Activated CD4-positive, CD25-positive, alpha-beta regulatory T cell (primary cell): ENCODE measurements at regions not wholly inside any gene's neighbourhood (a gene's known extent, or its start where the extent isn't known, plus 50 kb on each side); places are given as distances from the start of the nearest gene placed in this dataset.

Source experiments
- DNase-seq, 4 experiments: peaks; one replicate each; lab custom pipeline; 2025; lab: John Stamatoyannopoulos, UW

- DNase-seq = no peak
These were observed 342.9 kb upstream of the PLXNA2 start for GRCh38 chr1:208587110-208587509.

- no peak for DNase-seq
These were observed 349.3 kb upstream of the PLXNA2 start for GRCh38 chr1:208593306-208594006.

GRCh38 chr1:208595236-208595635, 351.1 kb upstream of the PLXNA2 start:
- DNase-seq = no peak

GRCh38 chr1:208595745-208596144, 351.6 kb upstream of the PLXNA2 start:
- DNase-seq = no peak

- DNase-seq = no peak
These were observed 353.4 kb upstream of the PLXNA2 start for GRCh38 chr1:208597571-208597970.

- DNase-seq = no peak
These were observed 353.8 kb upstream of the PLXNA2 start for GRCh38 chr1:208598021-208598420.

- DNase-seq = no peak
These were observed 354.9 kb upstream of the PLXNA2 start for GRCh38 chr1:208599063-208599462.

- no peak for DNase-seq
These were observed 356.4 kb upstream of the PLXNA2 start for GRCh38 chr1:208600456-208601190.

DNA sequence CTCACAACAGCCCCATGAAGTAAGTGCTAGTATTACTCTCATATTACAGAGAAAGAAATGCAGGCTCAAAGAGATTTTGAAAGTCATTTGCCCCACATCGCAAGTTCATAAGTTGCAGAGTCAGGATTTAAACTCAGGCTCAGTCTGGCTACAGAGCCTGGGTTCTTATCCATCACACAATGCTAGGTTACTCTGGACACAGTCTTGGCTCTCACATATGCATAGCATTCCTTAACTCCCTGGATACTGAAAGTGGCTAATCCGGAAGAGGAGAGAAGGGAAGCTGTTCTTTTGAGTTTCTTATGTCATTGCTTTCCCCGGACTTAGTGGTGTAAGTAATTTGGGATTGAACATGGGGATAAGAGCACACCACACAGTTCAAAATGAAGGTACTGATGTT, 357.4 kb upstream of the PLXNA2 start:
- no peak for DNase-seq

- no peak for DNase-seq
These were observed 359.5 kb upstream of the PLXNA2 start for GRCh38 chr1:208603721-208604120.

DNA sequence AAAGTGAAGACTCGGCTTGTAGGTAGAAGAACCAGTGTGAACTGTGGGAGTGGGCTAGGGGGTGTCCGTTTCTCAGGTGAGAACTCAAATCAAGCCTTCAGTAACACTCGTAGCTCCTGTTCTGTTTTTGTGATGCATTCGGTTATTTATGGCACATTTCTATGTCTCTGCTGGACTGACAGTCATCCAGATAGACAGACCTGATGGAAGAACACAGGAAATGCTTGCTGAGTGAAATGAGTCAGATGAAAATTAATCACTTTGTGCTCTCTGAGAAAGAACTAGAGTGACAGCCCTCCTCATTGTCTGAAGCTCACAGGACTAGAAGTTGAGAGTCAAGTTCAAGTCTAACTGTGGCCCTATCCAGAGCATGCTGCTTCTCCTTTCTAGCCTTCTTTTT, 360.1 kb upstream of the PLXNA2 start:
- no peak for DNase-seq

DNA sequence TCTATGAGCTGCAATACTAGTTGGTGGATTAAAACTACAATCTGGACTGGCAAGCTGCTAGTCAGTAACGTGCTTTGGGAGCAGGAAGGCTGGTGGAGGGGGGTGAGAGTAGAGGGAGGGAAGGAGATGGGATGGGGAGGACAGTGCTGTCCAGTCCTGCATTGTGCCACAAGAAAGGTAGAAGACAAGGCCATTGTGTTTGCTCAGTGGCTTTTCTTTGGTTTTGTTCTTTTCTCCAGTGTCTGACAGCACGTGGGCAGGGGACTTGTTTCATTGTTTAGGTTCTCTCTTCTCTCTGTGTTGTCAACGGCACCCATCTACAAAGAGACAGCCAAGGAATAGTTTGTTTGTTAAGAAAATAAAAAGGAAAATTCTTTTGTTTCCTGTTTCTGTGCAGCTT, 362.8 kb upstream of the PLXNA2 start:
- DNase-seq = no peak

DNA sequence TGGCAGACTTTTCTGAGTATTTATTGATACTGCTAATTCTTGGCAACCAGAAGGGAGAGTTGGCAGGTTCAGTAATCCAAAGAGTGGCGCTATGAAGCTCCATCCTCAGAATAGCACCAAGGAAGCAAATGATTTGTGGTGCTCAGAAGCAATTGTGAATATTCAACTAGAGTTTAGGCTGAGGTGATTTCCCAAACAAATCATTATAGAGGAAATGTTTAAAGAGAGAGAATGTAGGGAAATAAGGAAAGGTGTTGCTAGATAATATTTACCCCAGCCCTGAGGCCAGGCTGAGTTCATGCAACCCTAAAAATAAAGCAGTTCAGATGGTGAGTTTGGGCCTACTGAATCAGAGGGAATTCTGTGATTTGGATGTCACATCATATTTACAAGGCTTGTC, 363.4 kb upstream of the PLXNA2 start:
- no peak for DNase-seq

DNA sequence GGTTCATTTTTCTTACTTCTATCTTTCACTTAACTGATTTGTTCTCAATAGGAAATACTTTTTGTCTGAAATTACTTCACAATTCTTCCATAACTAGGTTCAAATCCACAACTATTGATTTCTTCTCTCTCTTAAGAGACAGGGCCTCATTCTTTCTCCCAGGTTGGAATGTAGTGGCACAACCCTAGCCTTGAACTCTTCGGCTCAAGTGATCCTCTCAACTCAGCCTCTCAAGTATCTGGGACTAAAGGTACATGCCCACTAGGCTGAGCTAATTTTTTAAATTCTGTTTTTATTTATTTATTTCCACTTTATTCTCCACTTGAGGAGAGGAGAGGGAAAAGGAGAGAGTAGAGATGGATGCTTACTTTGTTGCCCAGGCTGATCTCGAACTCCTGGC, 370.4 kb upstream of the PLXNA2 start:
- no peak for DNase-seq

- DNase-seq = no peak
These were observed 371.2 kb upstream of the PLXNA2 start for GRCh38 chr1:208615371-208615770.

GRCh38 chr1:208616776-208617175, 372.6 kb upstream of the PLXNA2 start:
- DNase-seq = no peak

DNA sequence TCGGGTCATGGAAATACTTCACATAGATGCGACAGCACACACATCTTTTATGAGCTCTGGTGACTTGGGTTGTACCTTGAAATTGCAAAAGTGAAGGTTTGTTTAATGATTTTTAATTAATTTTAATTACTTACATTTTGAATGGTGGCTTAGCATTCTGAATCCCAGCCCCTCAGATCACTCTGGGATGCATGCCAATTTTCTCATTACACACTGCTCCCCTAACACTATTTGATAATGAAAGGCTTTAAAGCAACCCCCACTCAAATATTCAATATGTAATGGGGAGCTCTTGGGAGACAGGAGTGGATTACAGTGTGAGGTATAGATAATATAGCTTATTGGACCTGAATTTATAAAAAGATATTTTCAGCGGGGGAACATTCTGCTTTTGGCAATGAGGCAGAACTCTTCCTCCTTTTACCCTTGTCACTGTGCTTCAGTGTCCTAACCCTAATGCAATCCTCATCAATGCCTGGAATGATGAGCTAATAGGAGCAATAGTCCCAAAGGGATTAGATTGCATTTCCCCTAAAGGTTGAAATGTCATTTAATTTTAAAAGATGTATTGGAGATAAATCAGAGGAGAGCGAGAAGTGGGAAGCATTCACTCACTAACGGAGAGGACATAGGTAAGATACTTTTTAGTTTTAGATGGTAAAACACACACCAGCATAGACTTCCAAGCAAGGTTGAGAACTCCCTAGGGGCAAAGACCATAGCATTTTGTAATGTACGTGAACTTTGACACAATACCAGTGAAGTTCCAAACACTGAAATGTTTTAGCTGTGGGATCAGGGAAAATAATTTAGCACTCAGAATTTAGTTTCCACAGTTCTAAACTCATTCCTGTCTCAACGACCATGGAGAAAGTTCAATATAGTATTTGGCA, 384.1 kb upstream of the PLXNA2 start:
- DNase-seq = no peak

DNA sequence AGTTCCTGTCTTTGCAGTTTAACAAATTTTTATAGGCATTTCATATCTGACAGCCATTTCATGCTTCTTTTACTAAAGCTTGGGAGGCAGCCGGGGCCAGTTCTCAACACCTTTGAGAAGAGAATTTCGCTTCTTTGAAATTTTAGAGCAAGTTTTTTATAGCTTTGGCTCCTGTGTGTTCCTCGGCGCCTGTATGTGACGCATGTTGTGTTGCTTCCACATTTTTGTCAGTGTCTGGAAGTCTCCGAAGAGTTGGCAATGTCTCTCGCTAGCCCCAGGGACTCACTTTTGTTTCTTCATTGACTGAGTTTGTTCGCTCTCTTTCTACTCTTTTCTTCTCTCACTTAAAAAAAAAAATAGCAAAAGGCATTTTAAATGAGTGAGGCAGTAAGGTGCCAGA, 386.9 kb upstream of the PLXNA2 start:
- no peak for DNase-seq

GRCh38 chr1:208631506-208631905, 387.3 kb upstream of the PLXNA2 start:
- no peak for DNase-seq

DNA sequence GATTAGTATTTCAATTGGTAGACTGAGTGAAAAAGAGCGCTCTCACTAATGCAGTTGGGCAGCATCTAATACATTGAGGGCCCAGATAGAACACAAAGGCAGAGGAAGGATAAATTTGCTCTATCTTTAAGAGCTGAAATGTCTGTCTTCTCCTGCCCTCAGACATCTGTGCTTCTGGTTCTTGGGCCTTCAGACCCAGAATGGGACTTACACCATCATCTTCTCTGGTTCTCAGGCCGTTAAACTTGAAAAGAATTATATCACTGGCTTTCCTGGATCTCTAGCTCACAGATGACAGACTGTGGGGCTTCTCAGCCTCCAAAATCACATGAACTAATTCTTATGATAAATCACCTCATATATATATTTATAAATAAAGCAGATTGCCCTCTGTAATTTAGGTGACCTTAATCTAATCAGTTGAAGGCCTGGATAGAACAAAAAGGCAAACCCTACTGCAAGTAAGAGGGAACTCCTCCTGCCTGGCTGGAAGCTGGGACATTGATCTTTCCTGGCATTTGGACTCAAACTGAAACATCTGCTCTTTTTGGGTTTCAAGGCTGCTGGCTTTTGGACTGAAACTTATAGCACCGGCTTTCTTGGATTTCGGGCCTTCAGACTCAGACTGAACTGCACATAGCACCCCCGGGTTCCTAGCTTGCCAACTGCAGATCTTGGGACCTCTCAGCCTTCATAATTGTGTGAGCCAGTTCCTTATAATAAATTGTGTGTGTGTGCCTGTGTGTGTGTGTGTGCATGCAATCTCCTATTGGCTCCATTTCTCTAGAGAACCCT, 390.4 kb upstream of the PLXNA2 start:
- no peak for DNase-seq

GRCh38 chr1:208637181-208637580, 393.0 kb upstream of the PLXNA2 start:
- no peak for DNase-seq

- DNase-seq = no peak
These were observed 395.2 kb upstream of the PLXNA2 start for GRCh38 chr1:208639382-208639781.
